ENCODE measurements at regions not wholly inside any gene's neighbourhood (a gene's known extent, or its start where the extent isn't known, plus 50 kb on each side); places are given as distances from the start of the nearest gene placed in this dataset.

DNA sequence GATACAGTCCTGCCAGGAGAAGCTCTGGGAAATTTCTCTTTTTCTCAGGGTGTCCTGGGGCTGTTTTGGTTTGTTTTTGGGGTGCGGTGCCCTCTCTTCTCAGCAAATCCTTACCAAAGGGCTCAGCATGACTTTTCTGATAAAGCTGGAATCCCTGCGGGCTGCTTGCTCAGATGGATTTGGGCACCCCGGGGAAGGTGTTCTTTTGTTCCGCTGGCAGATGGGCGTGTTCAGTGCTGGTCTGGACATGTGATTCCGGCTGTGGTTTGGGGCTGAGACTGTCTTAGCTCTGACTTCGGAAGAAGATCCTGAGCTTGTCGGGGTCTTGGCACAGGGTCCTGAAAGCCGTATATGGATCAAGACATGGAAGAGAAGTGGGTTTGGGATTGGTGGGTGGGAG, 134.2 kb upstream of the SPRED2 start:
- POLR2A ChIA-PET (ENCODE audit: partially characterized antibody), result interaction anchor here (0.5 to 1.1 kb wide), 3 partner anchors 10 to 340 kb away, joined by 3 to 5 read pairs (median 4); no protein-coding TSS in a partner anchor
- no peaks in the 10 kb centered on the region for H3K23me2 ChIP-seq (ENCODE audit: low read depth, low read length)
- peaks cover 0 to 4% (median 1%) of the 10 kb centered on the region in 4 experiments; a peak in 3 of 7 replicates for H3K27me3 ChIP-seq (replicated peaks in 1 of 4; ENCODE audit: control insufficient read depth in 3 of 4, extremely low read depth in 1 of 4, insufficient read depth in 3 of 4, low read length in 3 of 4)
- H3K9me3 ChIP-seq (ENCODE audit: insufficient read depth in 2 of 2, low read depth in 1 of 2, low read length in 1 of 2), result no peaks in the 10 kb centered on the region
- H3K4me3 ChIP-seq (ENCODE audit: extremely low read depth in 1 of 4, insufficient read depth in 2 of 4, low read depth in 3 of 4, low read length in 4 of 4), result no peak overlapping the region
- no peak overlapping the region for H3K23ac ChIP-seq (ENCODE audit: insufficient read length)
- H3K18ac ChIP-seq (ENCODE audit: extremely low read depth, low read length), result no peak overlapping the region
- DNase-seq (ENCODE audit: low read depth in 1 of 2, low spot score in 2 of 2) (no peak), FAIRE-seq (no peak)
- no peak overlapping the region for H2BK12ac ChIP-seq (ENCODE audit: low read depth, low read length)
- no peak overlapping the region for H2BK120ac ChIP-seq (replicated peaks; ENCODE audit: low read depth, low read length)
- no peak overlapping the region for H2AK5ac ChIP-seq (ENCODE audit: low read depth, low read length)
- no peak overlapping the region; a peak in 1 of 4 replicates for H3K4me2 ChIP-seq (ENCODE audit: insufficient read depth in 1 of 2, low read depth in 2 of 2, low read length in 2 of 2)
- no peak overlapping the region for H2BK20ac ChIP-seq (ENCODE audit: low read length)
- no peak overlapping the region for H4K8ac ChIP-seq (ENCODE audit: extremely low read depth, insufficient read depth, low read length)
- no peaks in the 10 kb centered on the region for H3K36me3 ChIP-seq (ENCODE audit: control insufficient read depth in 2 of 4, insufficient read depth in 4 of 4, low read length in 3 of 4)
- no peak overlapping the region for H2BK5ac ChIP-seq (ENCODE audit: low read depth, low read length)
- no peak overlapping the region for H3K56ac ChIP-seq (replicated peaks; ENCODE audit: insufficient read length, low read depth, low read length)
- no peaks in the 10 kb centered on the region for H3K79me1 ChIP-seq (ENCODE audit: low read depth, low read length)
- H2AFZ ChIP-seq (ENCODE audit: low read length), result no peak overlapping the region
- no peak overlapping the region for H3K4ac ChIP-seq (replicated peaks; ENCODE audit: insufficient read length, low read depth, low read length)
- H3K9ac ChIP-seq (replicated peaks in 1 of 4; ENCODE audit: extremely low read depth in 1 of 4, low read depth in 3 of 4, low read length in 3 of 4), result no peak overlapping the region
- CTCF ChIA-PET (ENCODE audit: partially characterized antibody), result interaction anchor here (0.6 to 1.5 kb wide), 9 partner anchors 12 to 518 kb away, joined by 3 to 5 read pairs (median 4); no protein-coding TSS in a partner anchor
- no peaks in the 10 kb centered on the region for H4K20me1 ChIP-seq (replicated peaks in 1 of 2; ENCODE audit: control insufficient read depth in 1 of 2, insufficient read depth in 2 of 2, low read length in 2 of 2)
- 0 out of 7 replicates have a peak, but pooled peaks cover 0 to 3% (median 1%) of the 10 kb centered on the region in 4 experiments for H3K4me1 ChIP-seq (replicated peaks in 1 of 4; ENCODE audit: control insufficient read depth in 3 of 4, insufficient read depth in 4 of 4, low read length in 3 of 4)
- H3K14ac ChIP-seq (ENCODE audit: insufficient read length), result no peak overlapping the region
- H2BK15ac ChIP-seq (ENCODE audit: low read length), result no peak overlapping the region
- WGBS, 2 experiments (ENCODE audit: extremely low coverage in 1 of 2, insufficient coverage in 1 of 2, insufficient read length in 1 of 2, insufficient replicate concordance in 2 of 2, low coverage in 1 of 2, low lambda C conversion rate in 2 of 2, missing lambda C conversion rate in 1 of 2), result 78% methylated on average over 9 of the region's 9 CpGs; no CpG with 5 or more reads in 1 of the 2 experiments
- H4K91ac ChIP-seq (replicated peaks; ENCODE audit: insufficient read length, low read length), result peak overlapping the region; percentile 27
- no peak overlapping the region for H3K27ac ChIP-seq (ENCODE audit: low read depth, low read length)
- H3K79me2 ChIP-seq (ENCODE audit: control insufficient read depth in 1 of 2, insufficient read depth in 2 of 2, low read length in 2 of 2), result no peaks in the 10 kb centered on the region
- H4K5ac ChIP-seq (ENCODE audit: insufficient read length, low read depth, low read length), result no peak overlapping the region
- TF ChIP-seq RXRA (IDR thresholded peaks at IDR 0.05; ENCODE audit: insufficient read depth, low read depth, low read length), result no peak
- TF ChIP-seq HDAC6 (IDR thresholded peaks at IDR 0.05; ENCODE audit: low read depth, low read length), result no peak
- no peak for TF ChIP-seq ZNF274 (IDR thresholded peaks at IDR 0.05; ENCODE audit: borderline replicate concordance, extremely low read depth, low read length)
- no peak for TF ChIP-seq CBX5 (IDR thresholded peaks at IDR 0.05; ENCODE audit: low read depth, low read length)
- TF ChIP-seq NRF1 (IDR thresholded peaks at IDR 0.05; ENCODE audit: low read depth, low read length), result no peak
- TF ChIP-seq CBX8 (IDR thresholded peaks at IDR 0.05; ENCODE audit: borderline replicate concordance, low read depth, low read length), result no peak
- no peak for TF ChIP-seq POU5F1 (IDR thresholded peaks at IDR 0.05; ENCODE audit: low read depth, low read length)
- TF ChIP-seq, protein P1, sequence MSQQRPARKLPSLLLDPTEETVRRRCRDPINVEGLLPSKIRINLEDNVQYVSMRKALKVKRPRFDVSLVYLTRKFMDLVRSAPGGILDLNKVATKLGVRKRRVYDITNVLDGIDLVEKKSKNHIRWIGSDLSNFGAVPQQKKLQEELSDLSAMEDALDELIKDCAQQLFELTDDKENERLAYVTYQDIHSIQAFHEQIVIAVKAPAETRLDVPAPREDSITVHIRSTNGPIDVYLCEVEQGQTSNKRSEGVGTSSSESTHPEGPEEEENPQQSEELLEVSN (IDR thresholded peaks at IDR 0.05), result no peak
- TF ChIP-seq MAFK (IDR thresholded peaks at IDR 0.05; ENCODE audit: low read depth, low read length), result no peak
- TF ChIP-seq CEBPB (IDR thresholded peaks at IDR 0.05; ENCODE audit: low read depth, low read length), result no peak
- no peak for TF ChIP-seq RNF2 (IDR thresholded peaks at IDR 0.05; ENCODE audit: borderline replicate concordance, low read depth, low read length, missing control alignments, poor library complexity, severe bottlenecking)
- TF ChIP-seq HDAC2 (IDR thresholded peaks at IDR 0.05; ENCODE audit: borderline replicate concordance in 1 of 2, low read depth in 2 of 2, low read length in 2 of 2), result no peak
- no peak for TF ChIP-seq RFX5 (IDR thresholded peaks at IDR 0.05; ENCODE audit: borderline replicate concordance, low read depth, low read length)
